Frontal cortex (tissue), 3 donors: ENCODE measurements at regions not wholly inside any gene's neighbourhood (a gene's known extent, or its start where the extent isn't known, plus 50 kb on each side); places are given as distances from the start of the nearest gene placed in this dataset.
"Not testable (repeated sequence)": the region's sequence is repeated elsewhere in the genome, so short reads cannot be mapped to it uniquely, and the experiment has no call there.

Experiments
- DNase-seq, 2 donors: peaks; one replicate each; pipeline ENCODE4 v3.0.0; 2012; ENCODE audit warnings: low spot score in 2 of 2
- FAIRE-seq: peaks from 2 replicates; lab custom pipeline; 2012; peaks lifted over from hg19 to GRCh38; lab: Jason Lieb, UNC
- donor health status: control.
- donor health status: control.
- donor health status: control.

- DNase-seq = no peak
These were observed 395.5 kb upstream of the POM121L12 start for GRCh38 chr7:52639981-52640380.

GRCh38 chr7:52639126-52639525 lies 396.3 kb upstream of the POM121L12 start:
- DNase-seq = no peak
- no peak for FAIRE-seq

More at GRCh38 chr7:52639981-52640380, 395.5 kb upstream of the POM121L12 start:
- FAIRE-seq = no peak

GRCh38 chr7:52635021-52635420 lies 400.4 kb upstream of the POM121L12 start:
- DNase-seq = no peak
- FAIRE-seq = no peak

DNA sequence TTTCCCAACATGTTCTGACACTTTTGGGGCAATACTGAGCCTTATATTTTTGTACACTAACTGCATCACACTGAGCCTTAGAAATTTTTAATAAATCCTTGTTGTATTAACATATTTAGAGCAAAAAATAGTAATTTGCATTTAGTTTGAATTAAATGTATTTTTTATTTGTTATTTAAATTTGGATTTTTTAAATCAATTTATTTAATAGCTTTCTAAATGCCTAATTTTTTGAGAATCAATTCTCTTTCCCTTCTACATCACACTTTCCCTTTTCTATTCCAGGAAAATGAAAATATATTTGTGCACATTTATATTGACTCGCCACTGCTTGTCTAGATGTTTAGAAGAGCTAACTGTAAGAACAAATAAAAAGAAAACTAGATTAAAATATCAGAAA lies 414.6 kb upstream of the POM121L12 start:
- FAIRE-seq = peak; percentile 48
- no peak for DNase-seq

GRCh38 chr7:52616552-52616951 lies 418.9 kb upstream of the POM121L12 start:
- no peak for DNase-seq
- no peak for FAIRE-seq

GRCh38 chr7:52615021-52615695 lies 420.3 kb upstream of the POM121L12 start:
- DNase-seq = no peak
- FAIRE-seq = no peak

DNA sequence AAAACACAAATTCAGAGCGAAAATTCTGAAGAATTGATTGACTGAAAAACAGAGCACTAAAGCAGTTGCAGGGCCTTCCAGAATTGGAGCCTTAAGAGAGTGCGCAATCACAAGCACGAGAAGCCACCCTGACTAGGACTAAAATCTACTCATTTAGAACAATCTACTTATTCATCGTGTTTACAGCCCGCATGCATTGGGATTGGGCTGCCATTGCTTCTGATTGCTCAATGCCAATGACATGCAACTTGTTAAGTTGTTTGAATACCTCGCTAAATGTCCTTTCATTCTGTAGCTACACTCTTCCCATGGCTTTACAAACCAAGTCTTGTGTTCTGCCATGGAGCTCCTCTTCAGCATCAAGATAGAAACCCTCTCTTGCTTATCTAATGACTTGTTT lies 425.9 kb upstream of the POM121L12 start:
- no peak for FAIRE-seq
- DNase-seq = no peak

- DNase-seq (no peak), FAIRE-seq (no peak)
These were observed 442.7 kb upstream of the POM121L12 start for GRCh38 chr7:52592698-52593097.

DNA sequence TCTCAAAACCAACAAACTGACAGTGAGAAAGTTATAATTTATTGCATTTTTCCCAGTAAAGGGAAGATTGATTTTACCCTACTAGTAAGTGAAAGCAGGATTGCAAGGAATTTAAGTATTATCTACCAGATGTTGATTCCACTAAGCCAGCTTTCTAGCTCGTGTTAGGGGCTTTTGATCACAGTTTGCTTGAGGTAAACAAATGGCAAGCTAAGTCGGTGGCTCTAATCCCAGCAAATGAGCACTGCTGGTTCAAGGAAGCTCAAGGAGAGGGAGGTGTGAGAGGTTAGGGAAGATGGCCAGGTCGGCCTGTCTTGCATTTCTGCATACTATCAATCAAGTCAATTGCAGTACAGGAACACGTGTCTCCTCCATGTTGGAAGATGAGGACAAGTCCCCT lies 448.7 kb upstream of the POM121L12 start:
- FAIRE-seq = no peak
- no peak for DNase-seq

DNA sequence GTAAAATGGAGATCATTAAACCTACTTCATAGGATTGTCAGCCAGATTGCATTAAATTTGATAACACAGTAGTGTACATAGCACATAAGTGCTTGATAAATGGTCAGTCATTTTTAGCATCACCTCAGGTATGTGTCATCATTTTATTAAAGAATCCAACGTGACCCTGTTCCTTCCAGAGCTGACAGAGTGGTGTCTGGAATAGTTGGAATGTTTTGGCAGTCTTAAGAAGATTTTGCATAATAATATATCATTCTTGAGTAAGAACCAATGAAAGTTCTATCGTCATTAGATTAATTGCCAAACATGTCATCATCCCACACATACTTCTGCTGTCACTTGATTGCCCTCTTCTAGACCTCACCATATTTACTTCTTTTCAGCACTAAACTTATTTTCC lies 451.4 kb upstream of the POM121L12 start:
- DNase-seq = no peak
- no peak for FAIRE-seq

DNA sequence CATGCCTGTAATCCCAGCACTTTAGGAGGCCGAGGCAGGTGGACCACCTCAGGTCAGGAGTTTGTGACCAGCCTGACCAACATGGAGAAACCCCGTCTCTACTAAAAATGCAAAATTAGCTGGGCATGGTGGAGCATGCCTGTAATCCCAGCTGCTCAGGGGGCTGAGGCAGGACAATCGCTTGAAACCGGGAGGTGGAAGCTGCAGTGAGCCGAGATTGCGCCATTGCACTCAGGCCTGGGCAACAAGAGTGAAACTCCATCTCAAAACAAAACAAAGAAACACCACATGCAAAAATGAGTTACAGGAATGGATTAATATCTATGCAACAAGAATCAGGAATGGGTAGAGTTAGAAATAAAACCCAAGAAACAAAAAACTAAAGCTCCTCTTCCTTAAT lies 462.3 kb upstream of the POM121L12 start:
- not testable (repeated sequence) for DNase-seq, FAIRE-seq

DNA sequence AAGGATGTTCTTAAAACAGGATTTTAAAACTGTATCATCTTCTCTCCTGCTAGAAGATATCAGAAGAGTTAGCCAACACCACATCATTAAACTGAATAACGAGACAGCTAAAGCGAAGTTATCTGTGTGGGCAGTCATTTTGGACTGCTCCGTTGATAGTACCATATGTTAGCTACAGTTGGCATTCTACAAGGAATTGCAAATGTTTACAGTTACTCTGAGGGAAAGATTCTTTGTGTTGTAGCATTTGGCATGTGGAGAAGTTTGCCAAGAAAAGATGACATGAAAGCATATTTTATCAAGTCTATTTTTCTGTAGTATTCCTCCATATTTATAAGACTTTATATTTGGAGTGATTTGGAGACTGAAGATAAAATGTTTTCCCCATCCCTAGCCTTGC lies 464.4 kb upstream of the POM121L12 start:
- no peak for DNase-seq

GRCh38 chr7:52569151-52569550 lies 466.3 kb upstream of the POM121L12 start:
- DNase-seq (no peak), FAIRE-seq (no peak)

More for the DNA sequence above, 464.4 kb upstream of the POM121L12 start:
- no peak for FAIRE-seq

GRCh38 chr7:52565974-52566373 lies 469.5 kb upstream of the POM121L12 start:
- DNase-seq (no peak), FAIRE-seq (no peak)

DNA sequence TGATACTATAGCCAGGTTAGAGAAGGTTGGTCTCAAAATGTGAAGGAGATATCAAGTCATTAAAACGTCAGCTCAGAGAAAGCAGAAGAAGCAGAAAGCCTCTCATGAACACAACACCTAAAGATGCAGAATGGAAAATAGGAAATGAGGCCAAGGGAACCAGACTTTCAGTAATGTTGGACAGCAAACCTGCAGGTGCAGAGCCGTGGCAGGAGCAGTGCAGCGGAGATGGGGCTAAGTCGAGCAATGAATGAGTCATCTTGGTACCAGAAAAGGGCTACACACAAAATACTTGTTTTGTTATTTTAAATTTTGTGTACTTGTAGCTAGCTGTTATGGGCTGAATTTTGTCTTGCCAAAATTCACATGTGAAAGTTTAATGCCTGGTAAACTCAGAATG lies 479.6 kb upstream of the POM121L12 start:
- no peak for DNase-seq
- no peak for FAIRE-seq

- FAIRE-seq = no peak
- no peak for DNase-seq
These were observed 488.0 kb upstream of the POM121L12 start for GRCh38 chr7:52547308-52547910.

DNA sequence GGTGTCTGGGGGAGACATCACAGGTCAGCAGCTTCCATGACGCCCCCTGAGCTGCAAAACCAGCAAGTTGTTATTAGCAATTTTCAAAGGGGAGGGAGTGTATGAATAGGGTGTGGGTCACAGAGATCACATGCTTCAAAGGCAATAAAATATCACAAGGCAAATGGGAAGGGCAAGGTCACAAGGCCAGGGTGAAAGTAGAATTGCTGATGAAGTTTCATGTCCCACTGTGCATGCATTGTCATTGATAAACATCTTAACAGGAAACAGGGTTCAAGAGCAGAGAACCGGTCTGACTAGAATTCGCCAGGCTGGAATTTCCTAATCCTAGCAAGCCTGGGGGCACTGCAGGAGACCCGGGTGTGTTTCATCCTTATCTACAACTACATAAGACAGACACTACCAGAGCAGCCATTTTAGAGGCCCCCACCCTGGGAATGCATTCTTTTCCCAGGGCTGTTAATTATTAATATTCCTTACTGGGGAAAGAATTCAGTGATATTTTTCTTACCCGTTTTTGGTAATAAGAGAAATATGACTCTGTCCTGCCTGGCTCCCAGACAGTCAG lies 494.2 kb upstream of the POM121L12 start:
- DNase-seq, FAIRE-seq: not testable (repeated sequence)

DNA sequence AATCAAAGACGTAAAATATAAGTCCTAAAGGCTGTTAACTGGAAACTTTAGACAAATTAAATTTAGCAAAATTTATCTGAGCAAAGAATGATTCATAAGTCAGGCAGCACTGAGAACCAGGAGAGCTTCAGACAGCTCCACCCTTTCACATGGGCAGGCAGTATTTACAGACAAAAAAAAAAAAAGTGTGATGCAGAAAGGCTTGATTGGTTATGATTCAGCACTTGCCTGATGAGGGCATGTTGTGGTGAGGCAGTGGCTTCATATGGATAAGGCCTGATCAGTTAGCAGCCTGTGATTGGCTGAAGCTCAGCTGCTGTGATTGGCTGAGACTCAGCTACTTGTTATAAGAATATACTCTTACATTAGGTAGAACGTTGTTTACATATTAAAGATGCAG lies 495.4 kb upstream of the POM121L12 start:
- FAIRE-seq (no peak), DNase-seq (no peak)

GRCh38 chr7:52539414-52539813 lies 496.0 kb upstream of the POM121L12 start:
- no peak for FAIRE-seq
- DNase-seq = no peak

DNA sequence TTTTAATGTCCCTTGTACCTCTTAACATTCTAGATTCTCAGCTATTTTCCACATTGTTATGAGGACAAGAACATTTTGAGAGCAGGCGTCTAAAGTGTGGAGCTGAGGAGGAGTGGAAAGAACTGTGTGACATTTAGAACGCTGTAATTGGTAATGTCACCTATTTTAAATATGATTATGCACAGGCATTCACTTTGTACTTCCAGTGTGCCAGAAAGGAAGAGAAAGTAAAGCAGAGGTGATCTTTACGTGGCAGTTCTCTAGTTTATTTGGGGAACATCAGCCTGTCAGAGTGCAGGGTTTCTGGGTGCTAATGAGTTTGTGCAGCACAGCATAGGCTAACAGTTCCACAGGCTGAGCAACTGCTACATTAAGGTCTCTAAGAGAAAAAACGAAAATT lies 498.4 kb upstream of the POM121L12 start:
- no peak for DNase-seq
- FAIRE-seq = no peak

DNA sequence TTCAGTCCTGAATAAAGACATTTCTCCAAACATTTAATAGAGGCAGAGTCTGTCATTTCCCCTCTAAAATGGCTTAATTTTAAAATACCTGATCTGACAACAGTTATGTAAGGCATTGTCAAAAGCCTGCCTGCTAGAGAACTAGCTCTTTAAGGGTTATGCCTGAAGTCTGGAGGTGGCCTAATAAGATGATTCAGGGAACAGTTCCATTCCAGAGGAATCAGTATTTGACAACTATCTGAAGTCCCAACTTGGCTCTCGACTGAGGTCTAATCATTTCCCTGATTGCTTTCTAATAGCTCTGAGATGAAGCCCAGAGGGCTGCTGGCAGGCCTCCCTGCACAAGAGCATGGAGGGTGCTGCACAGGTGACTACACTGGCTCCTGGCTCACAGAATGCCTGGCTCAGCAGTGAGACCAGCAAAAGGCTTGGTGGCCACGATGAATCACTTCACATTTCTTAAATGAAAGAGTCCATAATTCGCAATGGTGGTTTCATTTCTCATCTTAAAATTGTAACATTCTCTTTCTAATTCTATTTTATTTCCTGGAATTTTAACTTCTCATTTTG lies 509.6 kb upstream of the POM121L12 start:
- no peak for DNase-seq
- FAIRE-seq = no peak
